Stomach (tissue), 4 donors: ENCODE measurements at regions not wholly inside any gene's neighbourhood (a gene's known extent, or its start where the extent isn't known, plus 50 kb on each side); places are given as distances from the start of the nearest gene placed in this dataset.

Experiments
- CTCF ChIP-seq, 7 experiments: fragments of 450-650 bp in 4 of 7; fragments of 200-600 bp in 3 of 7; sonication (generic) in 3 of 7; IDR thresholded peaks; one replicate each; pipeline ENCODE4 v1.5.1; 2016 to 2019; ENCODE audit warnings: antibody characterized with exemption in 7 of 7, control low read depth in 2 of 7, mild to moderate bottlenecking in 1 of 7
- EP300 ChIP-seq: sonication (generic); formaldehyde crosslinking; IDR thresholded peaks from one replicate; pipeline ENCODE4 v1.6.1; 2017; ENCODE audit warnings: antibody characterized with exemption
- POLR2AphosphoS5 ChIP-seq, 3 donors: sonication (generic); formaldehyde crosslinking; IDR thresholded peaks; one replicate each; pipeline ENCODE4 v1.6.1; 2016; ENCODE audit warnings: antibody characterized with exemption in 3 of 3

GRCh38 chr5:101663543-101663942 lies 632.5 kb downstream of the SLCO4C1 start:
- TF ChIP-seq CTCF (IDR thresholded peaks at IDR 0.05) (no peak), POLR2AphosphoS5 (IDR thresholded peaks at IDR 0.05) (no peak), EP300 (no peak)
